HAP-1 (cell line): ENCODE measurements at regions not wholly inside any gene's neighbourhood (a gene's known extent, or its start where the extent isn't known, plus 50 kb on each side); places are given as distances from the start of the nearest gene placed in this dataset.
"Not testable (repeated sequence)": the region's sequence is repeated elsewhere in the genome, so short reads cannot be mapped to it uniquely, and the experiment has no call there.

ENCODE experiments used
- DNase-seq, 2 experiments: peaks; one replicate each; pipeline ENCODE4 v3.0.0-alpha.2; 2016 to 2020; ENCODE audit warnings: low spot score in 2 of 2
- H3K27me3 ChIP-seq: fragments of 250-450 bp; sonication (Bioruptor Pico); 2 replicates; pipeline ENCODE4 v1.5.1; 2020; ENCODE audit warnings: low read depth, mild to moderate bottlenecking, moderate library complexity
- H3K36me3 ChIP-seq: fragments of 250-450 bp; sonication (Bioruptor Pico); replicated peaks from 2 replicates; pipeline ENCODE4 v1.5.1; 2020; ENCODE audit warnings: mild to moderate bottlenecking
- H3K4me1 ChIP-seq: fragments of 250-450 bp; sonication (Bioruptor Pico); 2 replicates; pipeline ENCODE4 v1.5.1; 2020; ENCODE audit warnings: mild to moderate bottlenecking
- H3K4me3 ChIP-seq: fragments of 250-450 bp; sonication (Bioruptor Pico); 2 replicates; pipeline ENCODE4 v1.5.1; 2020; ENCODE audit warnings: mild to moderate bottlenecking, moderate library complexity
- H3K9me3 ChIP-seq: fragments of 250-450 bp; sonication (Bioruptor Pico); 2 replicates; pipeline ENCODE4 v1.5.1; 2020; ENCODE audit warnings: mild to moderate bottlenecking, moderate library complexity
- in situ Hi-C: fragments of 300-500 bp; cut with MboI; formaldehyde crosslinking; loops from 3 replicates; pipeline ENCODE4 v1.14.3; 2020; ENCODE audit warnings: low sequenced_read_pairs, inconsistent platforms, mixed read lengths

- H3K36me3 ChIP-seq = no peaks in the 10 kb centered on the region
- no peaks in the 10 kb centered on the region for H3K9me3 ChIP-seq
- no peaks in the 10 kb centered on the region for H3K27me3 ChIP-seq
- in situ Hi-C loops = no loop called here
- no peak for DNase-seq
- H3K4me1 ChIP-seq = peaks cover 10% of the 10 kb centered on the region; the same call in 1 of the 2 replicates
- H3K4me3 ChIP-seq = no peak overlapping the region
Measured at GRCh38 chr2:59789523-59789922, 763.9 kb downstream of the BCL11A start.

GRCh38 chr2:59787095-59787494 lies 766.4 kb downstream of the BCL11A start:
- H3K27me3 ChIP-seq = no peaks in the 10 kb centered on the region
- H3K36me3 ChIP-seq = no peaks in the 10 kb centered on the region
- H3K9me3 ChIP-seq = no peaks in the 10 kb centered on the region
- H3K4me1 ChIP-seq = peaks cover 10% of the 10 kb centered on the region; the same call in 1 of the 2 replicates
- in situ Hi-C loops = no loop called here
- H3K4me3 ChIP-seq = no peak overlapping the region
- no peak for DNase-seq

GRCh38 chr2:59786684-59787083 lies 766.8 kb downstream of the BCL11A start:
- peaks cover 10% of the 10 kb centered on the region; the same call in 1 of the 2 replicates for H3K4me1 ChIP-seq
- no peak for DNase-seq
- H3K4me3 ChIP-seq = no peak overlapping the region
- H3K27me3 ChIP-seq = no peaks in the 10 kb centered on the region
- no peaks in the 10 kb centered on the region for H3K9me3 ChIP-seq
- no peaks in the 10 kb centered on the region for H3K36me3 ChIP-seq
- in situ Hi-C loops = no loop called here

GRCh38 chr2:59779571-59779970 lies 773.9 kb downstream of the BCL11A start:
- no peaks in the 10 kb centered on the region for H3K36me3 ChIP-seq
- H3K4me3 ChIP-seq = no peak overlapping the region
- no peaks in the 10 kb centered on the region for H3K27me3 ChIP-seq
- H3K9me3 ChIP-seq = no peaks in the 10 kb centered on the region
- H3K4me1 ChIP-seq = no peaks in the 10 kb centered on the region
- in situ Hi-C loops = no loop called here
- no peak for DNase-seq

- Histone ChIP-seq H3K4me3 (no peak overlapping the region), H3K36me3 (no peaks in the 10 kb centered on the region), H3K4me1 (no peaks in the 10 kb centered on the region), H3K27me3 (no peaks in the 10 kb centered on the region), H3K9me3 (no peaks in the 10 kb centered on the region)
- in situ Hi-C loops = no loop called here
- no peak for DNase-seq
Measured at GRCh38 chr2:59777120-59777519, 776.3 kb downstream of the BCL11A start.

- H3K27me3 ChIP-seq = no peaks in the 10 kb centered on the region
Measured at GRCh38 chr2:59776726-59777008, 776.8 kb downstream of the BCL11A start.

GRCh38 chr2:59774821-59775433 lies 778.5 kb downstream of the BCL11A start:
- Histone ChIP-seq H3K4me3 (no peak overlapping the region), H3K27me3 (no peaks in the 10 kb centered on the region), H3K36me3 (no peaks in the 10 kb centered on the region), H3K4me1 (no peaks in the 10 kb centered on the region), H3K9me3 (no peaks in the 10 kb centered on the region)
- peak in 1 of 2 experiments; percentile 8 for DNase-seq
- in situ Hi-C loops = no loop called here

More at GRCh38 chr2:59776726-59777008, 776.8 kb downstream of the BCL11A start:
- in situ Hi-C loops = no loop called here
- H3K36me3 ChIP-seq = no peaks in the 10 kb centered on the region
- no peaks in the 10 kb centered on the region for H3K9me3 ChIP-seq
- no peaks in the 10 kb centered on the region for H3K4me1 ChIP-seq
- no peak for DNase-seq
- no peak overlapping the region for H3K4me3 ChIP-seq

GRCh38 chr2:59770651-59771050 lies 782.8 kb downstream of the BCL11A start:
- Histone ChIP-seq H3K4me3 (no peak overlapping the region), H3K36me3 (no peaks in the 10 kb centered on the region), H3K9me3 (no peaks in the 10 kb centered on the region), H3K27me3 (no peaks in the 10 kb centered on the region), H3K4me1 (no peaks in the 10 kb centered on the region)
- in situ Hi-C loops = no loop called here
- DNase-seq = no peak

- no peaks in the 10 kb centered on the region for H3K9me3 ChIP-seq
- no peaks in the 10 kb centered on the region for H3K36me3 ChIP-seq
- no peaks in the 10 kb centered on the region for H3K4me1 ChIP-seq
- no peak overlapping the region for H3K4me3 ChIP-seq
- in situ Hi-C loops = no loop called here
- H3K27me3 ChIP-seq = no peaks in the 10 kb centered on the region
- no peak for DNase-seq
Measured at GRCh38 chr2:59761966-59762365, 791.5 kb downstream of the BCL11A start.

GRCh38 chr2:59756150-59756549 lies 797.3 kb downstream of the BCL11A start:
- in situ Hi-C loops = no loop called here
- Histone ChIP-seq H3K36me3 (no peaks in the 10 kb centered on the region), H3K4me1 (no peaks in the 10 kb centered on the region), H3K27me3 (no peaks in the 10 kb centered on the region), H3K9me3 (no peaks in the 10 kb centered on the region), H3K4me3 (no peak overlapping the region)
- no peak for DNase-seq

GRCh38 chr2:59754011-59754735 lies 799.3 kb downstream of the BCL11A start:
- no peak overlapping the region for H3K4me3 ChIP-seq
- H3K27me3 ChIP-seq = no peaks in the 10 kb centered on the region
- H3K9me3 ChIP-seq = no peaks in the 10 kb centered on the region
- in situ Hi-C loops = no loop called here
- peak in 1 of 2 experiments; percentile 41 for DNase-seq
- no peaks in the 10 kb centered on the region for H3K36me3 ChIP-seq
- no peaks in the 10 kb centered on the region for H3K4me1 ChIP-seq

GRCh38 chr2:59752512-59752911 lies 800.9 kb downstream of the BCL11A start:
- Histone ChIP-seq H3K27me3 (0 out of 2 replicates have a peak, but pooled peaks cover 2% of the 10 kb centered on the region), H3K4me1 (no peaks in the 10 kb centered on the region), H3K4me3 (no peak overlapping the region), H3K9me3 (no peaks in the 10 kb centered on the region), H3K36me3 (no peaks in the 10 kb centered on the region)
- in situ Hi-C loops = no loop called here
- DNase-seq = no peak

- no peak for DNase-seq
- Histone ChIP-seq H3K4me3 (no peak overlapping the region), H3K4me1 (no peaks in the 10 kb centered on the region), H3K36me3 (no peaks in the 10 kb centered on the region), H3K9me3 (no peaks in the 10 kb centered on the region), H3K27me3 (0 out of 2 replicates have a peak, but pooled peaks cover 2% of the 10 kb centered on the region)
- in situ Hi-C loops = no loop called here
Measured at GRCh38 chr2:59752071-59752470, 801.4 kb downstream of the BCL11A start.

GRCh38 chr2:59751214-59751613 lies 802.2 kb downstream of the BCL11A start:
- H3K27me3 ChIP-seq, DNase-seq, H3K36me3 ChIP-seq, H3K9me3 ChIP-seq, H3K4me3 ChIP-seq, in situ Hi-C loops, H3K4me1 ChIP-seq: not testable (repeated sequence)
